Activated T-cell treated with anti-CD3 and anti-CD28 coated beads for 24 hours (primary cell): ENCODE measurements at regions not wholly inside any gene's neighbourhood (a gene's known extent, or its start where the extent isn't known, plus 50 kb on each side); places are given as distances from the start of the nearest gene placed in this dataset.

ENCODE experiments used
- DNase-seq: peaks from one replicate; pipeline ENCODE4 v3.0.0-alpha.2; 2020; ENCODE audit warnings: low read depth

DNA sequence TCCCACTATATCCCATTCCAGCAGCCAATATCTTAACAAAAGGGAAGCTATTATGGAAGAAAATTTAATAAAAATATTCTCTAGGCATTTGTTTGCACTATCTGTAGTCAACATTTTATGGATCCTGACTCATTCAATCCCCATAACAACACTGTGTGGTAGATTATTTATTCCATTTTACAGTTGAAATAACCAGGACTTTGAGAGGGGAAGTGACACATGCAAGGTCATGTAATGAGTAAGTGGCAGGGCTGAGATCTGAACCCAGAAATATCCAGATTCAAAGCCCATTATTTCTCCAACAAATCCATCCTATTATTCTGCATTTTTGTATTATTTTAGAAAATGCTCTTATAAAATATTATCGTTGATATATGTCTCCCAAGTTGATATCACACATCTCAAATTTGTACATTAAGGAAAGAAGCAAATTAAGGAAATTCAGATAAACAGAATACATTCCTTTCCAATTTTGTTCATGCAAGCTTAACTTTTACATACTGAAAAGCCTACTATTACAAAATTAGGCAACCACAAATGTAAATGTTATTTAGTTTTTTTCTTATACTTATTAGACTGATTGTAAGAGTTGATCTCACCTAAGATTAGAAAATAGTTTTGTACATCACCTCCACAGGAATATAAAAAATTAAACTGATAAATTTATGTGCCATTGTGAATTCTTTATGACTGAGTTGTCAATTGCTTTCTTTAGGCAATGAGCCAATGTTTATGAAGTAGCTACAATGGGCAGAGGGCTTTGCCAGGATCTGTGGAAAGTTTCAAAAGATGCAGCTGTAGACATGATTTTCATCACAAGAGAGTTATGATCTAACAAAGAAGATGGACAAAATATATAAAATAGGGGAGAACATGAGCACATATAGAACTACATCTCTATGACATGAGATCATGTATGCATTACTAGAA, 55.1 kb upstream of the E2F7 start:
- no peak for DNase-seq

DNA sequence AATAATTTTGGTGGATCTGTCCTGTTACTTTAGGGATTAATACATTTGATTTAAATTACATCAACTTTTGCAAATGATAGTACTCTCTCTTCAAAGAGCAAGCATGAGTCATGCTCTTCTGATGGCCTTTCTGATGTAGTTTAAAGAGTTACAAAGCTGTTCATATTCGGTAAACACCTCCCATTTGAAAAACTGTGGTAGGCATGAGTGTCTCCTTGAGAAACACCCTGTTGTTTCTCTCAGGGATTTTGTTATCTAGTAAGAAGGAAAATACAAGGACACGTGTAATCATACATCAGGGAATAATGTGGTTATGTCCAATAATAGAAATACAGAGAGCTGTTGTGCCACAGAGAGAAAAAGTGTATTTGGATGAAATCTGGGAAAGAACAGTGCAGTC, 53.3 kb upstream of the E2F7 start:
- no peak for DNase-seq

DNA sequence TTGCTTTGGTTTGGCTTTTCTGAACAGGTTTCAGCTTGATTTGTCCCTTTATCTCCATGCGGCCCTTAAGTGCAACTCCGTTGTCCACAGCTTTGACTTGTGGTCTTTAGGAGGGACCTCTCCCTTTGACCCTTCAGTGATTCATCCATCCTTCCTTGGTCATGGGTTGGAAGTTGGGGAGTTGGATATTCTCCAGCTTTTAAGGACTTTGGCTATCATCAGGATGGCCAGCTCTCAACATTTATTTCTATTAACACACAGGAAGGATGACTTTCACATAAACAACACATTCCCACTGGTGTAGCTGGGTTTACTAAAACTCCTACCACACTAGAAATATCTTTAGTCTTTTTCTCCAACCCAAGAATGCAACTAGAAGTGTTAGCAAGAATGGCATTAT, 50.9 kb upstream of the E2F7 start:
- no peak for DNase-seq

DNA sequence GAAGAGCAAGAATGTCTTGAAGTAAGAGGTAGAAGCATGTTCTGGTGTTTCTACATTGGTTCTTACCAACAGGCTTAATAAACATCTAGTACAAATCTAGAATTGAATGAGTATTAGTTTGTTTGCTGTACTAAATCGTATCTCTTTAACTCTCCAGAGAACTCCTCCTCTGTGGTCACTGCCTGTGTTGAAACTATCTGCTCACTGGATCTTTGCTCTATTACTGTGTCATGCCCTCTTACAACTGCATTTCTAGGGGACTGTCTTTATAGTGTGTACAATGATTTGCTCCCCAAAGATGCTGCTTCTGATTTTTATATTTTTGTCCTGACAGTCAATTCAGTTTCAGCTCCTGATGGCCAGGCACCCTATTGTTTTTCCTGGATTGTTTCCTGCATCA, 50.1 kb upstream of the E2F7 start:
- no peak for DNase-seq
